Endothelial cell of umbilical vein (primary cell): ENCODE measurements at regions not wholly inside any gene's neighbourhood (a gene's known extent, or its start where the extent isn't known, plus 50 kb on each side); places are given as distances from the start of the nearest gene placed in this dataset.

Source experiments
- CTCF ChIP-seq, 2 donors: IDR thresholded peaks; 1 replicate in 1 of 2; 2 replicates in 1 of 2; pipeline ENCODE4 v1.5.1; 2011; ENCODE audit warnings: low read length in 2 of 2, mild to moderate bottlenecking in 2 of 2, moderate library complexity in 2 of 2, control low read depth in 1 of 2, inconsistent platforms in 1 of 2, low read depth in 1 of 2; ENCODE audit not compliant: insufficient read depth in 1 of 2; ENCODE audit errors: extremely low read depth in 1 of 2
- POLR2A ChIP-seq: IDR thresholded peaks from 2 replicates; pipeline ENCODE4 v1.6.1; 2012; ENCODE audit warnings: low read depth, mild to moderate bottlenecking, control low read depth, low read length

GRCh38 chr21:41594268-41594667, 86.3 kb upstream of the TMPRSS2 start:
- TF ChIP-seq CTCF (IDR thresholded peaks at IDR 0.05; ENCODE audit: extremely low read depth in 1 of 2, insufficient read depth in 1 of 2, low read depth in 1 of 2, low read length in 2 of 2): no peak
- TF ChIP-seq POLR2A: no peak
